ENCODE measurements at regions not wholly inside any gene's neighbourhood (a gene's known extent, or its start where the extent isn't known, plus 50 kb on each side); places are given as distances from the start of the nearest gene placed in this dataset.
"Not testable (repeated sequence)": the region's sequence is repeated elsewhere in the genome, so short reads cannot be mapped to it uniquely, and the experiment has no call there.

DNA sequence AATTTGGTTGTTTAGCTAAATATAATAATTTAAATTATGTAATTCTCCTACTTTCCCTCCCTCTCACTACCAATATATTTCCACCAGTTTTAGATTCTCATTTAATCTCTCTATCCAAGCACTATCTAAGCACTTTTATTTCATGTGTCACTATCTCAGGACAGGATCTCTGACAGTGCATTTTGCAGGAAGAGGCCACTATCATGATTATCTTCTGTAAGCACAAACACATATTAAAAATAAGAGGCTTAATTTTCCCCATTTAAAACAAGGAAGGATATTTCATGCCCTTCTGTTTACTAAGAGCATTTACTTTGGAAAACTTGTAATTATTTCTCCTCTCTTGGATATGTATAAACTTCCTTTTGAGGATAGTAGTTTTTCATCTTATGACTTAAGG lies 726.2 kb upstream of the ZNF804A start:
- Mint-ChIP-seq H3K27me3 (no peaks in the 10 kb centered on the region), H3K27ac (no peak overlapping the region), H3K4me3 (no peak overlapping the region), H3K9me3 (peaks cover 3% of the 10 kb centered on the region), H3K4me1 (no peaks in the 10 kb centered on the region), H3K36me3 (ENCODE audit: low read depth) (no peaks in the 10 kb centered on the region)
- intact Hi-C loops (cut with micrococcal nuclease) = no loop called here
- DNase-seq = no peak

DNA sequence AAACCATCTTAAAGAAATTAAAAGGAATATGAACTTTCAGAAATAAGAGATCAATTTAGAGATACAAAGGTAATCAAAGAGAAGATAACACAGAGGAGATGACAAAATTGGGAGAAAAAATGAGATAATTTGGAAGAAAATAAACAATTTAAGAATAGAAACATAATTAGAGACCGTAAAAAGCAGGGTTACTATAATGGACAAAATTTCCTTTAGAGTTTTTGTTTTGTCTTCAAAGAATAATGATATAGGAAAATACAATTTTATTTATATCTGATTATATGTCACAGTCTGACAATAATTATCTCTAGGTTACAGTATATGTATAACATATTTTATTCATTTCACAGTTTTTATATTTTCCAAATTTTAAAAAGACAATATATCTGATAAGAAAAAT lies 716.4 kb upstream of the ZNF804A start:
- no peaks in the 10 kb centered on the region for H3K36me3 Mint-ChIP-seq (ENCODE audit: low read depth)

DNA sequence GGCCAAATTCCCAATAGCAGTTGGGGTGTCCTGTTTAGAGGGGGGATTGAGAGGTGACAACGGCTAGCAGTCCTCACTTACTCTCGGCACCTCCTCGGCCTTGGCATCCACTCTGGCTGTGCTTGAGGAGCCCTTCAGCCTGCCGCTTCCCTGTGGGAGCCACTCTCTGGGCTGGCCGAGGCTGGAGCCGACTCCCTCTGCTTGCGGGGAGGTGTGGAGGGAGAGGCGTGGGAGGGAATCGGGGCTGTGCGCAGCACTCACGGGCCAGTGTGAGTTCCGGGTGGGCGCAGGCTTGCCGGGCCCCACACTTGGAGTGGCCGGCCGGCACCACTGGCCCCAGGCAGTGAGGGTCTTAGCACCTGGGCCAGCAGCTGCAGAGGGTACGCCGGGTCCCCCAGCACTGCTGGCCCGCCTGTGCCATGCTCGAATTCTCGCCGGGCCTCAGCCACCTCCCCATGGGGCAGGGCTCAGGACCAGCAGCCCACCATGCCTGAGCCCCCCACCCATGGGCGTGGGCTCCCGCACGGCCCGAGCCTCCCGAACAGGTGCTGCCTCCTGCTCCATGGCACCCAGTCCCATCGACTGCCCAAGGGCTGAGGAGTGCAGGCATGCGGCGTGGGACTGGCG lies 705.9 kb upstream of the ZNF804A start:
- H3K4me1 Mint-ChIP-seq = no peaks in the 10 kb centered on the region
- DNase-seq = no peak
- no peaks in the 10 kb centered on the region for H3K36me3 Mint-ChIP-seq (ENCODE audit: low read depth)
- H3K27ac Mint-ChIP-seq = no peak overlapping the region
- intact Hi-C loops (cut with micrococcal nuclease) = no loop called here
- no peaks in the 10 kb centered on the region for H3K9me3 Mint-ChIP-seq
- H3K4me3 Mint-ChIP-seq = no peak overlapping the region
- no peaks in the 10 kb centered on the region for H3K27me3 Mint-ChIP-seq

More for the DNA sequence above, 716.4 kb upstream of the ZNF804A start:
- no peak for DNase-seq
- intact Hi-C loops (cut with micrococcal nuclease) = no loop called here
- no peaks in the 10 kb centered on the region for H3K27me3 Mint-ChIP-seq
- H3K27ac Mint-ChIP-seq = no peak overlapping the region
- no peaks in the 10 kb centered on the region for H3K4me1 Mint-ChIP-seq
- peaks cover 4% of the 10 kb centered on the region for H3K9me3 Mint-ChIP-seq
- H3K4me3 Mint-ChIP-seq = no peak overlapping the region

DNA sequence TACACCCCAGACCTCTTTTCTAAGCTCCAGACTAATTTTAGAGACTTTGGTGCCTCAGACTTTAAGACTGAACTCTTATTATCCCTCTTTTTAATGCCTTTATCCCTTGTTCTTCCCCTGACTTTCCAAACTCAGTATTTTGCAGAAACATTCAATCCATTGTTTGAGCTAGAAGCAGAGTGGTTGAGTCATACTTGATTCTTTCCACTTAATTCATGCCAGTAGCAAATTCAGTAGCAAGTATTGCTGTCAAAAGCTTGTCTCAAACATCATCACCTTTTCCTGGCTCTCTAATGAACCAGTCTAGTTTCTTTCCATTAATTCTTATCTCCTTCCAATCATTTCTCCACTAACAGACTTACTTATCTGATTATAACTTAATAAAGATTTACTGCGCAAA lies 699.7 kb upstream of the ZNF804A start:
- intact Hi-C loops (cut with micrococcal nuclease) = no loop called here
- no peaks in the 10 kb centered on the region for H3K36me3 Mint-ChIP-seq (ENCODE audit: low read depth)
- no peak overlapping the region for H3K27ac Mint-ChIP-seq
- H3K9me3 Mint-ChIP-seq = no peaks in the 10 kb centered on the region
- H3K27me3 Mint-ChIP-seq = no peaks in the 10 kb centered on the region
- no peak overlapping the region for H3K4me3 Mint-ChIP-seq
- DNase-seq = no peak
- no peaks in the 10 kb centered on the region for H3K4me1 Mint-ChIP-seq

DNA sequence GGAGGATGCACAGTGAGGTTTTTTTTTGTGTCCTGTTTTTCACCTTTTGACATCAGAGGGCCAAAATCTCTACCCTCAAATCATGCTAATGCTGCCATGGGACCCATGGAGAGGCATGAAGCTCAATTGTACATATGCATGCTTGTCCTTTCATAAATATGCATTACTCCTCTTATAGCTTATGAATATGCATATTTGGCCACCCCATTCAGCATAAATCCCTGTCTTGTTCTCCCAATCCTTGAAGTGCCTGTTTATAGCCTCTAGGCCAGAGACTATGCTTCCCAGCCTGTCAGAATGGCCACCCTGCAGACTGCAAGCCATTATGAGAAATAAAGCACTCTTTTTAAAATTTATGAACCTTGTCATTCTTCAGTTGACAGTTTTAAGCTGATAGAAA lies 696.4 kb upstream of the ZNF804A start:
- H3K27ac Mint-ChIP-seq = no peak overlapping the region
- no peak overlapping the region for H3K4me3 Mint-ChIP-seq
- H3K4me1 Mint-ChIP-seq = no peaks in the 10 kb centered on the region
- no peaks in the 10 kb centered on the region for H3K27me3 Mint-ChIP-seq
- no peak for DNase-seq
- no peaks in the 10 kb centered on the region for H3K9me3 Mint-ChIP-seq
- intact Hi-C loops (cut with micrococcal nuclease) = no loop called here
- H3K36me3 Mint-ChIP-seq (ENCODE audit: low read depth) = no peaks in the 10 kb centered on the region

DNA sequence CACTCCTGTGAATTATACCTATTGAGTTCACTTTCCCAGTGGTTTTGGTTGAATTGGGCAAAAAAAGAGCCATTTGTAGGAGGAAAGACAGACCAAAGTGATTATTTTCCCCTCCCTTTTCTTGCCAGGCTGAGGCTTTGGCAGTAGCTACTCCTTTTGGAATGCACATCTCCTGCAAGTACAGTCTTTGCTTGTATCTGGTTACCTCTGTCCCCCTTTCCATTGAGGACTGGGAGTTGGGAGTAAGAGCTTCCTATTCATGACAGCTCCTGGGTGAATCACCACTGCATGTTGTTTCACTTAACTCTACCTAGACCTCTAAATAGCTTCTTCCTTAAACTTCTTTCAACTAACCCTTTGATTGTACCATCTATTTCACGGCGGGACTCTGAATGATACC lies 695.3 kb upstream of the ZNF804A start:
- H3K9me3 Mint-ChIP-seq = no peaks in the 10 kb centered on the region
- DNase-seq = no peak
- no peaks in the 10 kb centered on the region for H3K27me3 Mint-ChIP-seq
- H3K36me3 Mint-ChIP-seq (ENCODE audit: low read depth) = no peaks in the 10 kb centered on the region
- no peak overlapping the region for H3K4me3 Mint-ChIP-seq
- H3K4me1 Mint-ChIP-seq = no peaks in the 10 kb centered on the region
- intact Hi-C loops (cut with micrococcal nuclease) = no loop called here
- no peak overlapping the region for H3K27ac Mint-ChIP-seq

DNA sequence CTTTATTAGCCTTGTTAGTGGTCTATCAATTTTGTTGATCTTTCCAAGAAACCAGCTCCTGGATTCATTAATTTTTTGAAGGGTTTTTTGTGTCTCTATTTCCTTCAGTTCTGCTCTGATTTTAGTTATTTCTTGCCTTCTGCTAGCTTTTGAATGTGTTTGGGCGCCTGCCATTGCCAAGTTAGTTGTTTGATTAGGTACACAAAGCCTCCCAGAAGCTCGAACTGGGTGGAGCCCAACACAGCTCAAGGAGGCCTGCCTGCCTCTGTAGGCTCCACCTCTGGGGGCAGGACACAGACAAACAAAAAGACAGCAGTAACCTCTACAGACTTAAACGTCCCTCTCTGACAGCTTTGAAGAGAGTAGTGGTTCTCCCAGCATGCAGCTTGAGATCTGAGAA lies 682.3 kb upstream of the ZNF804A start:
- H3K27me3 Mint-ChIP-seq; intact Hi-C loops (cut with micrococcal nuclease); H3K4me3 Mint-ChIP-seq; DNase-seq; H3K27ac Mint-ChIP-seq; H3K9me3 Mint-ChIP-seq; H3K36me3 Mint-ChIP-seq (ENCODE audit: low read depth); H3K4me1 Mint-ChIP-seq: not testable (repeated sequence)

DNA sequence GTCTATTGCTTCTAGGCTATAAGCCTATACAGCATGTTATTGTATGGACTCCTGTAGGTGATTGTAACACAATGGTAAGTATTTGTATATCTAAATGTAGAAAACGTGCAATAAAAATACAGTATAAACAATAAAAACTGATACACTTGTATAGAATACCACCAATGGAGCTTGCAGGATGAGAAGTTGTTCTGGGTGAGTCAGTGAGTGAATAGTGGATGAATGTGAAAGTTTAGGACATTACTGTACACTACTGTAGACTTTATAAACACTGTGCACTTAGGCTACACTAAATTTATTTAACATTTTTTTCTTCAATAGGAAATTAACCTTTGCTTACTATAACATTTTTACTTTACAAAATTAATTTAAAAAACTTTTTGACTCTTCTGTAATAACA lies 679.2 kb upstream of the ZNF804A start:
- Mint-ChIP-seq H3K9me3 (no peaks in the 10 kb centered on the region), H3K27ac (no peak overlapping the region), H3K4me1 (no peaks in the 10 kb centered on the region), H3K4me3 (no peak overlapping the region), H3K36me3 (ENCODE audit: low read depth) (no peaks in the 10 kb centered on the region), H3K27me3 (no peaks in the 10 kb centered on the region)
- intact Hi-C loops (cut with micrococcal nuclease) = no loop called here
- no peak for DNase-seq

DNA sequence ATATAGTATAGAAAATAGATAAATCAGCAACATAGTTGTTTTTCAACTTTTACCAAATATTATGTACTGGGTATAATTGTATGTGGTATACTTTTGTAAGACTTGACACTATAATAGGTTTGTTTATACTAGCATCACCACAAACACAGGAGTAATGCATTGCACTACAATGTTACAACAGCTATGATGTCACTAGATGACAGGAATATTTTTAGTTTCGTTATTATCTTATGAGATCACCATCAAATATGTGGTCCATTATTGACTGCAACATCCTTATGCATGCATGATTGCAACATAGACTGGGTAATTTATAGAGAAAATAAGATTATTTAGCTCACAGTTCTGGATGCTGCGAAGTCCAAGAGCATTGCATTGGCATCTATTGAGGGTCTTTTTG lies 678.4 kb upstream of the ZNF804A start:
- Mint-ChIP-seq H3K4me1 (no peaks in the 10 kb centered on the region), H3K27ac (no peak overlapping the region), H3K9me3 (no peaks in the 10 kb centered on the region), H3K36me3 (ENCODE audit: low read depth) (no peaks in the 10 kb centered on the region), H3K4me3 (no peak overlapping the region), H3K27me3 (no peaks in the 10 kb centered on the region)
- intact Hi-C loops (cut with micrococcal nuclease) = loop anchor here (2.0 kb wide), 1 partner anchor 47 kb away; no protein-coding TSS in a partner anchor
- no peak for DNase-seq

DNA sequence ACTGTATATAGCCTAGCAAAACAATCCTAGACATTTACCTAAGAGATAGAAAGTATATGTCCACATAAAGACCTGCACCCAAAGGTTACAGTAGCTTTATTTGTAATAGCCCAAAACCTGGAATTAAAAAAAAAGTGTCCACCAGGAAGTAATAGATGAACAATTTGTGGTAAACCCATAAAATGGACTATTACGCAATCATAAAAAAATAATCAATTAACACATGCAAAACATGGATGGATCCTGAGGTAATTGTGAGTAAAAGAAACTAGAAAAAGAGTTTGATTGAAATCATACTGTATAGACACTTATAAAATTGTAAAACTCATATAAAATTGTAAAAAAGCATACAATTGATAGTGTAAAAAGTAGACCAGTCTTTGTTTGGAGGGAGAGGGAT lies 673.0 kb upstream of the ZNF804A start:
- Mint-ChIP-seq H3K9me3 (no peaks in the 10 kb centered on the region), H3K27me3 (no peaks in the 10 kb centered on the region), H3K4me3 (no peak overlapping the region), H3K27ac (no peak overlapping the region), H3K36me3 (ENCODE audit: low read depth) (no peaks in the 10 kb centered on the region), H3K4me1 (no peaks in the 10 kb centered on the region)
- no peak for DNase-seq
- intact Hi-C loops (cut with micrococcal nuclease) = no loop called here

DNA sequence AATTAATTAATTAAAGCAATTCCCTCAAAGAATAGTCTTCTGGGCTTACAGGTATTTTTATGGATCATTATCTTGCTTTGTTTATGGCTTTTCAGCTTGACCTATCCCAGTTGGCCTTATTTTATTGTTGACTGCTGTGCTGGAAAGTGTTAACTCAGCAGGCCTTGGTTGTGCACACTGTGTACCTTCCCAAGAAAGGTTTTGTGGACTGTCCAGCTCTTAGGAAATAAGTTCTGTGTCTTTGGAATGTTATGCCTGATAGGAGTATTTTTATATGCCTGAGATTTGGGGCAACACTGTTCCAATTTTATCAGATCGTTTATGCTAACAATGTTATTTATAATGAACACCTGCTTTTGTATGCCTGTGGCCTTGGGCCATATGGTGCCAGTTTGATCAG lies 671.9 kb upstream of the ZNF804A start:
- DNase-seq = no peak
- no peak overlapping the region for H3K27ac Mint-ChIP-seq
- no peaks in the 10 kb centered on the region for H3K36me3 Mint-ChIP-seq (ENCODE audit: low read depth)
- no peaks in the 10 kb centered on the region for H3K27me3 Mint-ChIP-seq
- H3K4me1 Mint-ChIP-seq = no peaks in the 10 kb centered on the region
- intact Hi-C loops (cut with micrococcal nuclease) = no loop called here
- H3K9me3 Mint-ChIP-seq = no peaks in the 10 kb centered on the region
- H3K4me3 Mint-ChIP-seq = no peak overlapping the region

DNA sequence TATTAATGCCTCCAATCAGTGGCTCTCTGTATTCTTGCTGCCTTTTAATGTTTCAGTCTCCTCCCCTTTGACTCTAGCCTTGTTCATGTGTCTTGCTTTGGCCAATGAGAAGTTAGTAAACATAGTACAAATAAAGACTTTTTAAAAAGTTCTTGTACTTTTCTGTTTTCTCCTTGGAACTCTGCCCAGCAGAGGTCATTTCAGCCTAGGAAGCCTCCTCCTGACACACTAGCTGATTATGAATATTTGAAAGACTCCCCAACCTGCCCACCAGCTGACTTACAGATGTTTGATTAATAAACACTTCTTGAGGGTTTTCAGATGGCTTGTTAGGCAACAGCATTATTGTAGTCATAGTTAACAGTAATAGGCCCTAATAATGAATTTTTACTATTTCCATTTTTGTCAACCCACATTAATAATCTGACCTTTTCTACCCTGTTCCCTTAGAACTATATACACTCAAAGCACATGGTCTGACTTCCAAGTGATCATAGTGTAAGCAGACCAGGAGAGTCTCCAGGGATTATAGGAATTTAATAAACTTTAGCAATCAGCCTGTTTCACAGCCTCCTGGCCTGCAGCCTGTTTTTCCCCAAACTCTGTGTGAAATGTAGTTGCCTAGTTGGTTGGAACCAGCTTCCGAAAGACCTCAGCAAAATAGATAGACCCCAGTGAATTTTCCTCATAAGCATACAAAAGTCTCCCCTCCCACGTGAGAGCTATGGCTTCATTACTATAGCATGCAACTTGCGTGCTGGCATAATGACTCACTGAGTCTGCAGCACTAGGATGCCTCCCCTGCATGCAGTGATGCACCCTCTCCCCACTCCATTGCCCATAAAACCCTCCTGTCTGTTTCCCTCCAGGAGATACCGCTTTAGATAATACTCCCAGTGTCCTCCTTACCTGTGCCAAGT lies 670.7 kb upstream of the ZNF804A start:
- Mint-ChIP-seq H3K4me3 (no peak overlapping the region), H3K36me3 (ENCODE audit: low read depth) (no peaks in the 10 kb centered on the region), H3K4me1 (no peaks in the 10 kb centered on the region), H3K27me3 (no peaks in the 10 kb centered on the region), H3K9me3 (no peaks in the 10 kb centered on the region), H3K27ac (no peak overlapping the region)
- no peak for DNase-seq
- intact Hi-C loops (cut with micrococcal nuclease) = no loop called here

DNA sequence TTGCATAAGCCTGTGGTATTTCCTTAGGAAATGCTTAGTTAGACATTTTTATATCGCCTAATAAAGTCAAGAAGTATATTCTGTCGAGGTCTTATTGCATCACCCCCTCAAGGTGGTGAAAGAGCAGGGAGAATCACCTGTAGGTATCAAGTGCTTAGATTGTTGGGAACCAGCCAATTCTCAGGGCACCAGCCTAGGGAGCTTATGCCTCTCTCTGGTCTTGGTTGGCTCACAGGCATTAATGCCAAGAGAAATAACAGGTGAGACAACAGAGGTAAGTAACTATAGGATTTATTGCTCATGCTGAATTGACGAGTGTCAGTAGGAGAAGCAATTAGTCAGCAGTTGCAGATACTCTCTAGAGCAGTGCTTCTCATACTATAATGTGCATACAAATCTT lies 663.3 kb upstream of the ZNF804A start:
- H3K4me3 Mint-ChIP-seq = no peak overlapping the region
- no peaks in the 10 kb centered on the region for H3K36me3 Mint-ChIP-seq (ENCODE audit: low read depth)
- peaks cover 10% of the 10 kb centered on the region for H3K9me3 Mint-ChIP-seq
- no peaks in the 10 kb centered on the region for H3K27me3 Mint-ChIP-seq
- no peak overlapping the region for H3K27ac Mint-ChIP-seq
- intact Hi-C loops (cut with micrococcal nuclease) = no loop called here
- H3K4me1 Mint-ChIP-seq = no peaks in the 10 kb centered on the region
- no peak for DNase-seq

DNA sequence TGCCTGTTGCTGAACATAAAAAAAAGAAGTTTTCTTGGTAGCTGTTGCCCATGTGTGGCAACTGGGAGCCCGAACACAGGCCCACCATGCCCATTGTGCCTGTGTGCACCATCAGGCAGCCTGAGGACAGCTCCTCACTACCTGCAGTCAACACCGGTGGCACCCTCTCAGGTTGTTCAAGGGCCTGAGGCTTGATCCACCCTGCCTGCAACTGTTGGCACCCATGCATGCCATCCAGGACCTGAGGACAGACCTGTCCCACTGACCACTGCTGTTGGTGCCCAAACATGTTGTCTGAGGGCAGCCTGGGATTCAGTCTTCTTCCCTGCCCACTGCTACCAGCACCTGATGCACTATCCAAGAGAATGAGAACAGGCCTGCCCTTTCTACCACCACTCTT lies 661.1 kb upstream of the ZNF804A start:
- DNase-seq = no peak
- Mint-ChIP-seq H3K4me3 (no peak overlapping the region), H3K9me3 (peaks cover 10% of the 10 kb centered on the region), H3K4me1 (no peaks in the 10 kb centered on the region), H3K27me3 (no peaks in the 10 kb centered on the region), H3K27ac (no peak overlapping the region), H3K36me3 (ENCODE audit: low read depth) (no peaks in the 10 kb centered on the region)
- intact Hi-C loops (cut with micrococcal nuclease) = no loop called here

DNA sequence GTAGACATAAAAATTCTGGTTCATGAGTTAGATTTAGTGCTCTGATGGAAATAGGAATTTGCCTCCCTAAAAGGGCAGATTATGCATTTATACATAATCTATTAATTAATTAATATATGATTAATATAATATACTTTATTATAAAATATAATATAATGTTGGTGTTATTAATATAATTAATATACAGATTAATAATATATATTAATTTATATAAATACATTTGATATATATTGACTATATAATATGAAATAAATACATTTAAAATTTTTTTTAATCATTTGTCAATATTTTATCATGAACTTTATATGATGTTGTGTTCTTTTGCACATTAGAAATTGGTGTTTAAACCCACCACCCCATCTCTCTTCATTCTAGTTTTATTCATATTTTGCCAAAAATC lies 652.1 kb upstream of the ZNF804A start:
- Mint-ChIP-seq H3K9me3 (no peaks in the 10 kb centered on the region), H3K4me1 (no peaks in the 10 kb centered on the region), H3K27me3 (no peaks in the 10 kb centered on the region), H3K36me3 (ENCODE audit: low read depth) (no peaks in the 10 kb centered on the region), H3K27ac (no peak overlapping the region), H3K4me3 (no peak overlapping the region)
- intact Hi-C loops (cut with micrococcal nuclease) = no loop called here
- DNase-seq = no peak

Measured in activated CD4-positive, alpha-beta T cell treated with anti-CD3 and anti-CD28 coated beads, Interleukin-2, amount 10 ng/mL, durations not matched to agents 24 days and 14 days (primary cell).